Stimulated activated CD4-positive, alpha-beta T cell treated with anti-CD3 and anti-CD28 coated beads, Interleukin-1b, Interleukin-23, amount 100 ng/mL, for 4 hours (primary cell): ENCODE measurements at regions not wholly inside any gene's neighbourhood (a gene's known extent, or its start where the extent isn't known, plus 50 kb on each side); places are given as distances from the start of the nearest gene placed in this dataset.
"Not testable (repeated sequence)": the region's sequence is repeated elsewhere in the genome, so short reads cannot be mapped to it uniquely, and the experiment has no call there.

ENCODE experiments used
- DNase-seq, 2 donors: peaks; one replicate each; pipeline ENCODE4 v3.0.0-alpha.2; 2020; ENCODE audit warnings: low read depth in 2 of 2

DNA sequence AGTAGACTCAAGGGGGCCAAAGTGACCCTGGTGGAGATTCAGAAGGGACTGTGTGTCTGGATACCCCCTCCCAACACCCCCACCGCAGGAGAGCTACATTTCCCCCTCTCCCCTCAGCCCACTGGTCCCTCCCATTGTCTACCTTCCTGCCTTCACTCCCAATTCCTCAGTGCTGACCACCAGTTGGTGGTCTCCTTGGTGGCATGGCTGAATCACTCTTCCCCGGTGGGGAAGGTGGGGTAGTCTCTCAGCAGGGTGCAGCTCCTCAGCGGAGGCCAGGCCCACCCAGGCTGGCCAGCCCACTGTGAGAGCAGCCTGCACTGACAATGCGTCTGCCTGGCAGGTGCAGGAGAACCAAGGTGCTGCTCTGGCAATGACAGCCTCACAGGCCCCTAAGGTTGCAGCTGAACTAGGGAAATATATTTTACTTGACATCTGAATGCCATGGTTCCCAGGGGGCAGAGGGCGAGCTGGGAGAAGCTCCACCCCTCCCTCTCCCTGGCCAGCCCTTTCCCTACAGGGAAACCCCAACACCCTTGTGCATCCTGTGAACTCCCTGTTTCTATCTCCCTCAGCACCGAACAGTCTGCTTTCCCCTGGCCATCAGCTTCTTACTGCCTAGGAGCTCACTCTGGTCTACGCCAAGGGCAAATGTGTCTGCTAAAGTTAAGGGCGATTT is 62.6 kb upstream of the PAX8 start:
- DNase-seq = no peak

DNA sequence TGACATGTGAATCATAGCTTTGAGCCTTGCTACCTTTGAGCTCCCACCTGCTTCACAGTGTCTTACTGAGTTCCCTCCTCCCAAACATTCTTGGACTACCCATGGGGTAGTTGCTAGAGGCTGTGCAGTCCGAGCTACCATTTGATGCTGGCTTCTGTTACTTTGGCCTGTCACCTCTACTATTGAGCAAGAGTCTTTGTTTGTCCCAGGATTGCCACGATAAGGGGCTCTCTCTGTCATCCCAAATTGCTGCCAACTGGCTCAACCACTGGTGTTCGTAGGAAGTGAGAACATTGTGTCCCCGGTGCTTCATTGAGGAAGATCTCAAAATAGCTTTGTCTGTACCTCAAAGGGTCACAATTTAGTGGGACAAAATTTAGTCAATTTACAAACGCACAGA is 59.1 kb upstream of the PAX8 start:
- no peak for DNase-seq

DNA sequence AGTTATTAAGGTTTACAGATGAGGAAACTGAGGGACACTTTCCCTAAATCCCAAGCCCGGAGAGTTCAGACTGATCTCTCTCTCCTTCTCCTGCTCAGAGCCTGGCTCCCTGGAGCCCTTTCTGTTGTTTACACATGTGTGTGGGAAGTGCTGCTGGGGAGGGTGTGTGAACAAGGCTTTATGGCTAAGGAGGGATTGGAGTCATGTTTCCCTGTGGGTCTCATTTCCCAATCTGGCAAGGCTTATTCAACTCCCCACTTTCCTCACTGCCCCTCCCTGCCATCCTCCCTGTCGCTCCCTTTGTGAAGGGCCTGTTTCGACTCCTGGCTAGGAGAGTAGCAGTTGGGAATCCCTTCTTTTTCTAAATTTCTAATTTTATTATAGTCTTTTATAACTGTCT is 57.3 kb upstream of the PAX8 start:
- not testable (repeated sequence) for DNase-seq

DNA sequence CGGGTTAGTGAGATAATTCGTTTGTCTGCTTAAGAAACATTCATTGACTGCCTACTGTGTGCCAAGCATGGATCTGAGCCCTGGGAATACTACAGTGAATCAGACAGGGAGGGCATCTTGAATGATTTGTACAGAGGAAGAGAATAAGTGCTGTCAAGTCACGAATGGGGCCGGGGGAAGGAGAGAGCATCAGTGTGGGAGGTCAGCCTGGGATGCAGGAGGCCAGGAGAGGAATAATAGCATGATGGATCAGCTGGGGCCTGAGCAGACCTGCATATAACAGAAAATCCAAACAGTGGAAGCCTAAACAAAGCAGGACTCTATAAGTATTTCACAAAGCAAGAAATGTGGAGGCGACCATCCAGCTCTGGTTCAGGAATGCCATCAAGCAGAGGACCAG is 55.4 kb upstream of the PAX8 start:
- no peak for DNase-seq

DNA sequence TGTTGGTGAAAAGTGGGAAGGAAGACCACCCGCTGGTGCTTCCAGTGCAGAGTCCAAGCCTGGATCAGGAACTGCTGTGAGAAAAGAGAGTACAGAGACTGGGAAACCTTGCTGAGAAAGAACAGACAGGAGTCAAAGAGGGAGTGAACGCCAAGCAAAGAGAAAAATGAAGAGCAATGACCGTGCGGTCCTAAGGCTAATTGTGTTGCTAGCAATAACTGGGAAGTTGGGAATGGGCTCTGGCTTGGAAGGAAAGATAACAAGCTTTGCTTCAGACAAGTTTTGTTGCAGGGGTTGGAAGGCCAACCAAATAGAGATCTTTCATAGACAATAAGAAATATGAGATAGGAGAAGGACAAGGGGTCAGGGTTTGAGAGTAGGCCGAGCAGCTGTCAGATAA is 55.0 kb upstream of the PAX8 start:
- not testable (repeated sequence) for DNase-seq

DNA sequence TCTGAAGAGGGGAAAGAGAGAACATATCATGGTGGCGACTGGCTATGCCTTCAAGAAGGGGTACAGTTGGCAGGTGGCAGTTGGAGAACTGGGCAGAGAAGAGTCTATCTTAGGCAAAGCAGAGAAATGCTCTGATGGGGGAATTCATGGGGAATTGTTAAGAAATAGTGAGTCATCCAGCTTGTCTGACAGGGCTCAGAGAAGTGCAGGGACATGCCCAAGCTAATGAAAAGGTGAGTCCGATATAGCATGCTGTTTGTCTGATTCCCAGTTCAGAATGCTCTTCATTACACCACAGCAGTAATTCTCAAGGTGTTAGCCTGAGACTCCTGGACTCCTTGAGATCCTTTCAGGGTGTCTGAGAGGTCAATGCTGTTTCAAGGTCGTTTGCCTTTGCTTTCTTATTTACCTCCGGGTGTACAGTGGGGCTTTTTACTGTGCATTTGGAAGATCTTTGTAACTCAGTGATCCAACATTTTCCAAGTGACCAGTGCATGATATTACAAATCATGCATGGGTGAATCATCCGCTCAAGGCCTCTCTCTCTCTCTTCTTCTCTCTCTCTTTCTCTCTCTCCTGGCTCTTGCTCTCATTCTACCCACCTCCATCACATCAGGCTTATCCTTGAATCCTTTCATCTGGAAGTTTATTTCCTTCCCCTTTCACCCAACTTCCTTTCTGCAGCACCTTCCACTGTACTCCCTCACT is 51.5 kb upstream of the PAX8 start:
- DNase-seq = not testable (repeated sequence)

DNA sequence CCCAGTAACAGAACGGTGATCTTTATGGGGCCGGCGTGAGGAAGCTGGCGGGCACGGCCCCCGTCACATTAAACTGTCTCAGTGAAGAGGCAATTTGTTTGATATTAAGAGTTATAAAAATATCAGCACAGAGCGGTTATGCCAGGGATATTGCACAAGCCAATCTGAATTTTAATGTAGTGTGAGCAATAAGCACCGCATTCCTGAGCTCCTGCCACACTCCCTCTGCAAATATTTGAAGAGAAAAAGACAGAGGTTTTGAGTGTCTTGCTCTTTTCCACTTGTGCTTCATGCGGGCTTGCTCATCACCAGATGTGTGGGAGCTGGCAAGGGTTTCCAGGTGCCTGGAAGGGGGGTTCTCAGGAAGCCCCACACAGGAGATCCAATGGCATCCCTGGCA is 50.3 kb upstream of the PAX8 start:
- DNase-seq = not testable (repeated sequence)

DNA sequence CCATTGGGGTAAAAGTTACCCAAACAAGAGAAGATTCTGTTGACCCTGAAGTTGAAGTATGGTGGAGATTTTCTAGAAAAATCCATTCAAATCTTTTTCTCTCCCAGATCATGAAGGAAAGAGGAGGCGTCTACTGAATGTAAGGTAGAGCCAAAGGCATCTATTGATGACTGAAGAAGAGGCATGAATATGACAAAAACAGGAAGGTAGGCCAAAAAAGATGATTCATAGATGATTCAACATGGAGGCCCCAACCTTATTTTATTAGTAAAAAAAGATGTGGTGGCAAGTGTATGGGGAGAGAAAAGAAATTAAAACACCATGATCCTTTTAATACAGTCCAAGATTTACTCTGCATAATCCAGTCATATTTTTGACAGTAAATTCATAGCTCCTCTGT is 49.9 kb upstream of the PAX8 start:
- not testable (repeated sequence) for DNase-seq
